ENCODE measurements at regions not wholly inside any gene's neighbourhood (a gene's known extent, or its start where the extent isn't known, plus 50 kb on each side); places are given as distances from the start of the nearest gene placed in this dataset.

- ATAC-seq (no peak), DNase-seq (ENCODE audit: low read depth, low spot score) (no peak)
- Histone ChIP-seq H3K27ac (ENCODE audit: low read length) (no peak overlapping the region), H3K9me3 (ENCODE audit: control insufficient read depth, insufficient read depth, low read depth, low read length) (no peaks in the 10 kb centered on the region), H3K36me3 (ENCODE audit: control insufficient read depth, insufficient read depth, low read length) (no peaks in the 10 kb centered on the region), H3K4me1 (ENCODE audit: control insufficient read depth, insufficient read depth, low read length) (no peaks in the 10 kb centered on the region), H3K27me3 (ENCODE audit: control insufficient read depth, insufficient read depth, low read length) (no peaks in the 10 kb centered on the region), H3K4me3 (ENCODE audit: low read depth in 2 of 2, low read length in 2 of 2) (no peak overlapping the region)
- TF ChIP-seq SIN3A (IDR thresholded peaks at IDR 0.05; ENCODE audit: borderline replicate concordance, insufficient read depth, low read depth, low read length) (no peak), POLR2AphosphoS5 (IDR thresholded peaks at IDR 0.05; ENCODE audit: low read depth, low read length) (no peak), REST (IDR thresholded peaks at IDR 0.05; ENCODE audit: insufficient read depth in 1 of 2, low read depth in 2 of 2, low read length in 1 of 2) (no peak), TCF7L2 (IDR thresholded peaks at IDR 0.05; ENCODE audit: low read depth, low read length) (no peak)
- TF ChIP-seq, protein P1, sequence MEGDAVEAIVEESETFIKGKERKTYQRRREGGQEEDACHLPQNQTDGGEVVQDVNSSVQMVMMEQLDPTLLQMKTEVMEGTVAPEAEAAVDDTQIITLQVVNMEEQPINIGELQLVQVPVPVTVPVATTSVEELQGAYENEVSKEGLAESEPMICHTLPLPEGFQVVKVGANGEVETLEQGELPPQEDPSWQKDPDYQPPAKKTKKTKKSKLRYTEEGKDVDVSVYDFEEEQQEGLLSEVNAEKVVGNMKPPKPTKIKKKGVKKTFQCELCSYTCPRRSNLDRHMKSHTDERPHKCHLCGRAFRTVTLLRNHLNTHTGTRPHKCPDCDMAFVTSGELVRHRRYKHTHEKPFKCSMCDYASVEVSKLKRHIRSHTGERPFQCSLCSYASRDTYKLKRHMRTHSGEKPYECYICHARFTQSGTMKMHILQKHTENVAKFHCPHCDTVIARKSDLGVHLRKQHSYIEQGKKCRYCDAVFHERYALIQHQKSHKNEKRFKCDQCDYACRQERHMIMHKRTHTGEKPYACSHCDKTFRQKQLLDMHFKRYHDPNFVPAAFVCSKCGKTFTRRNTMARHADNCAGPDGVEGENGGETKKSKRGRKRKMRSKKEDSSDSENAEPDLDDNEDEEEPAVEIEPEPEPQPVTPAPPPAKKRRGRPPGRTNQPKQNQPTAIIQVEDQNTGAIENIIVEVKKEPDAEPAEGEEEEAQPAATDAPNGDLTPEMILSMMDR (IDR thresholded peaks at IDR 0.05), result no peak
- no TSS peak for BruUV-seq (replicated peaks)
- in situ Hi-C loops (cut with HindIII; ENCODE audit: low pct_unique_long_range_greater_than_20kb, low sequenced_read_pairs) (no loop called here), intact Hi-C loops (cut with micrococcal nuclease; ENCODE audit: unreplicated experiment) (no loop called here)
- ChIA-PET POLR2A (no interaction called here), CTCF (no interaction called here)
These were observed 771.4 kb downstream of the OLFM4 start for GRCh38 chr13:53800011-53800410.

- Histone ChIP-seq H3K27ac (ENCODE audit: low read length) (no peak overlapping the region), H3K9me3 (ENCODE audit: control insufficient read depth, insufficient read depth, low read depth, low read length) (no peaks in the 10 kb centered on the region), H3K4me1 (ENCODE audit: control insufficient read depth, insufficient read depth, low read length) (no peaks in the 10 kb centered on the region), H3K27me3 (ENCODE audit: control insufficient read depth, insufficient read depth, low read length) (no peaks in the 10 kb centered on the region), H3K4me3 (ENCODE audit: low read depth in 2 of 2, low read length in 2 of 2) (no peak overlapping the region), H3K36me3 (ENCODE audit: control insufficient read depth, insufficient read depth, low read length) (no peaks in the 10 kb centered on the region)
- ATAC-seq (no peak), DNase-seq (ENCODE audit: low read depth, low spot score) (no peak)
- intact Hi-C loops (cut with micrococcal nuclease; ENCODE audit: unreplicated experiment), result no loop called here
- CTCF ChIA-PET, result no interaction called here
- no TSS peak for BruUV-seq (replicated peaks)
- in situ Hi-C loops (cut with HindIII; ENCODE audit: low pct_unique_long_range_greater_than_20kb, low sequenced_read_pairs), result no loop called here
- POLR2A ChIA-PET, result no interaction called here
- TF ChIP-seq POLR2AphosphoS5 (IDR thresholded peaks at IDR 0.05; ENCODE audit: low read depth, low read length), result no peak
- no peak for TF ChIP-seq REST (IDR thresholded peaks at IDR 0.05; ENCODE audit: insufficient read depth in 1 of 2, low read depth in 2 of 2, low read length in 1 of 2)
- TF ChIP-seq TCF7L2 (IDR thresholded peaks at IDR 0.05; ENCODE audit: low read depth, low read length), result no peak
- TF ChIP-seq, protein P1 (IDR thresholded peaks at IDR 0.05), result no peak
- TF ChIP-seq SIN3A (IDR thresholded peaks at IDR 0.05; ENCODE audit: borderline replicate concordance, insufficient read depth, low read depth, low read length), result no peak
These were observed 778.7 kb downstream of the OLFM4 start for GRCh38 chr13:53807251-53807834.

Data from Panc1 (cell line).